Keratinocyte (primary cell): ENCODE measurements at regions not wholly inside any gene's neighbourhood (a gene's known extent, or its start where the extent isn't known, plus 50 kb on each side); places are given as distances from the start of the nearest gene placed in this dataset.

Source experiments
- CTCF ChIP-seq, 3 experiments: IDR thresholded peaks in 1 of 3; conservative IDR thresholded peaks in 1 of 3; optimal IDR thresholded peaks in 1 of 3; 2 replicates in 2 of 3; 3 replicates in 1 of 3; pipeline versions ENCODE3 to v1.5.1; 2011; ENCODE audit warnings: low read length in 3 of 3, mild to moderate bottlenecking in 3 of 3, moderate library complexity in 2 of 3, control low read depth in 1 of 3, inconsistent platforms in 1 of 3; ENCODE audit not compliant: insufficient read depth in 2 of 3; ENCODE audit errors: extremely low read depth in 1 of 3
- EZH2 ChIP-seq: IDR thresholded peaks from one replicate; pipeline ENCODE4 v1.6.1; 2012; ENCODE audit warnings: inconsistent platforms, mild to moderate bottlenecking, low read length, moderate library complexity

GRCh38 chrX:1031521-1032430, 180.7 kb downstream of the CRLF2 start:
- TF ChIP-seq CTCF (optimal IDR thresholded peaks at IDR 0.05 in 1 of 3, IDR thresholded peaks at IDR 0.05 in 1 of 3, conservative IDR thresholded peaks at IDR 0.05 in 1 of 3; ENCODE audit: extremely low read depth in 1 of 3, insufficient read depth in 2 of 3, low read length in 3 of 3) (no peak), EZH2 (no peak)
